Prostate gland (tissue), 2 donors: ENCODE measurements at regions not wholly inside any gene's neighbourhood (a gene's known extent, or its start where the extent isn't known, plus 50 kb on each side); places are given as distances from the start of the nearest gene placed in this dataset.

Source experiments
- CTCF ChIP-seq, 4 experiments: fragments of 200-600 bp in 2 of 4; fragments of 450-650 bp in 2 of 4; sonication (generic) in 2 of 4; IDR thresholded peaks; 1 replicate in 3 of 4; 2 replicates in 1 of 4; pipeline ENCODE4 v1.5.1; 2016 to 2019; ENCODE audit warnings: antibody characterized with exemption in 4 of 4, mild to moderate bottlenecking in 2 of 4, moderate library complexity in 2 of 4
- POLR2A ChIP-seq: fragments of 450-650 bp; IDR thresholded peaks from one replicate; pipeline ENCODE4 v1.6.1; 2016; ENCODE audit warnings: antibody characterized with exemption, mild to moderate bottlenecking
- POLR2AphosphoS5 ChIP-seq: sonication (generic); formaldehyde crosslinking; IDR thresholded peaks from one replicate; pipeline ENCODE4 v1.6.1; 2017; ENCODE audit warnings: antibody characterized with exemption

GRCh38 chr7:86091369-86091768 lies 552.3 kb upstream of the GRM3 start:
- TF ChIP-seq CTCF (IDR thresholded peaks at IDR 0.05) (no peak), POLR2AphosphoS5 (no peak), POLR2A (no peak)
